Effector memory CD8-positive, alpha-beta T cell (primary cell): ENCODE measurements at regions not wholly inside any gene's neighbourhood (a gene's known extent, or its start where the extent isn't known, plus 50 kb on each side); places are given as distances from the start of the nearest gene placed in this dataset.

Source experiments
- ATAC-seq: fragments of 150-1000 bp; cut with Tn5 transposase; replicated peaks from 2 replicates; pipeline ENCODE4 v1.10.0; 2021; ENCODE audit warnings: mild to moderate bottlenecking, moderate library complexity
- DNase-seq, 3 experiments: peaks; one replicate each; pipeline ENCODE4 v3.0.0; 2021
- H3K27ac Mint-ChIP-seq, 2 donors: one replicate each; pipeline ENCODE4 v1.8.0; 2022; ENCODE audit warnings: mild to moderate bottlenecking in 2 of 2, mixed read lengths in 2 of 2, moderate library complexity in 2 of 2
- H3K27me3 Mint-ChIP-seq, 2 donors: one replicate each; pipeline ENCODE4 v1.8.0; 2022; ENCODE audit warnings: mixed read lengths in 2 of 2
- H3K36me3 Mint-ChIP-seq: one replicate; pipeline ENCODE4 v1.8.0; 2022; ENCODE audit warnings: mild to moderate bottlenecking, moderate library complexity, mixed read lengths; ENCODE audit not compliant: insufficient read depth
- H3K4me1 Mint-ChIP-seq, 2 donors: one replicate each; pipeline ENCODE4 v1.8.0; 2022; ENCODE audit warnings: low read depth in 2 of 2, mixed read lengths in 2 of 2
- H3K4me3 Mint-ChIP-seq, 2 donors: one replicate each; pipeline ENCODE4 v1.8.0; 2022; ENCODE audit warnings: mild to moderate bottlenecking in 2 of 2, mixed read lengths in 2 of 2, moderate library complexity in 2 of 2
- H3K9me3 Mint-ChIP-seq, 2 donors: one replicate each; pipeline ENCODE4 v1.8.0; 2022; ENCODE audit warnings: mixed read lengths in 2 of 2

- H3K36me3 Mint-ChIP-seq, result no peaks in the 10 kb centered on the region
- no peak overlapping the region for H3K27ac Mint-ChIP-seq
- no peaks in the 10 kb centered on the region for H3K27me3 Mint-ChIP-seq
- no peak for DNase-seq
- ATAC-seq, result no peak
- H3K9me3 Mint-ChIP-seq, result peaks cover 0 to 16% of the 10 kb centered on the region in 2 donors
- no peak overlapping the region for H3K4me3 Mint-ChIP-seq
- H3K4me1 Mint-ChIP-seq, result no peaks in the 10 kb centered on the region
These were observed 57.4 kb upstream of the TMPRSS15 start for GRCh38 chr21:18460979-18461378.

GRCh38 chr21:18461743-18462142, 58.2 kb upstream of the TMPRSS15 start:
- DNase-seq (no peak), ATAC-seq (no peak)
- Mint-ChIP-seq H3K27ac (no peak overlapping the region), H3K36me3 (no peaks in the 10 kb centered on the region), H3K4me1 (no peaks in the 10 kb centered on the region), H3K9me3 (peaks cover 0 to 16% of the 10 kb centered on the region in 2 donors), H3K4me3 (no peak overlapping the region), H3K27me3 (no peaks in the 10 kb centered on the region)

- Mint-ChIP-seq H3K9me3 (peaks cover 0 to 16% of the 10 kb centered on the region in 2 donors), H3K4me1 (no peaks in the 10 kb centered on the region), H3K36me3 (no peaks in the 10 kb centered on the region), H3K4me3 (no peak overlapping the region), H3K27me3 (no peaks in the 10 kb centered on the region), H3K27ac (no peak overlapping the region)
- ATAC-seq (no peak), DNase-seq (no peak)
These were observed 64.1 kb upstream of the TMPRSS15 start for GRCh38 chr21:18467715-18468114.

GRCh38 chr21:18468790-18469189, 65.2 kb upstream of the TMPRSS15 start:
- Mint-ChIP-seq H3K4me3 (no peak overlapping the region), H3K4me1 (no peaks in the 10 kb centered on the region), H3K36me3 (no peaks in the 10 kb centered on the region), H3K27me3 (no peaks in the 10 kb centered on the region), H3K27ac (no peak overlapping the region), H3K9me3 (peaks cover 0 to 12% of the 10 kb centered on the region in 2 donors)
- ATAC-seq (no peak), DNase-seq (no peak)

DNA sequence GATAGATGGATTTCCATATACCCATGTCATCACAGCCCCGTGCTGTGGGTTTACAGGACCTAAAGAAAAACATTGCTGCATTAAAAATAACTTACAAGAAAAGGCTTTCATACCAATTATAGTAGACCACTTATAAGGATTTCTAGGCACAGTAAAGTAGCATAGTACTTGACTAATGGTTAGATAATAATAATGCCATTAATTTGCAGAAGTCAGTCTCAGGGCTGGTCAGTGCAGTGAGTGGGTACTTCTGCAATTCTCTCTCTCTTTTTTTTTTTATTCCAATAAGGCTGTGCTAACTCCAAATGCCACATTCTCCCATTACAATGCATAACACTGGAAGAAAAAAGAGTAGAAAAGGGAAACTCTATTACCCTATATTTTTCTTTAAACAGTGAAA, 73.1 kb upstream of the TMPRSS15 start:
- Mint-ChIP-seq H3K36me3 (no peaks in the 10 kb centered on the region), H3K9me3 (no peaks in the 10 kb centered on the region), H3K27ac (no peak overlapping the region), H3K27me3 (no peaks in the 10 kb centered on the region), H3K4me3 (no peak overlapping the region), H3K4me1 (no peaks in the 10 kb centered on the region)
- ATAC-seq (no peak), DNase-seq (no peak)

GRCh38 chr21:18477043-18477442, 73.5 kb upstream of the TMPRSS15 start:
- Mint-ChIP-seq H3K27ac (no peak overlapping the region), H3K9me3 (no peaks in the 10 kb centered on the region), H3K4me3 (no peak overlapping the region), H3K4me1 (no peaks in the 10 kb centered on the region), H3K36me3 (no peaks in the 10 kb centered on the region), H3K27me3 (no peaks in the 10 kb centered on the region)
- DNase-seq (no peak), ATAC-seq (no peak)

DNA sequence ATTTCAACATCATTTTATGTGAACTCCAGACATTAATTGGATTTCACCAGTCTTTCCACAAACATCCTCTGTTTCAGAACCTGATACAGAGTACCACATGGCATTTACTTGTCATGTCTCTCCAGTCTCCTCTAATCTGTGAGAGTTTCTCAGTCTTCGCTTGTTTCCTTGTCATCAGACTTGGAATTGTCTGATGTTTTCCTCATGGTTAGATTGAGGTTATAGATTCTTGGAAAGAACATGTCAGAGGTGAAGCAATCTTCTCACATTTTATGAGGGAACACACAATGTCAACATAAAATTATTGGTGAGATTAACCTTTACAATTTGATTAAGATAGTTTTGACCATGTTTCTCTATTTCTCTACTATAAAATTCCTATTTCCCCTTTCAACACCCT, 74.9 kb upstream of the TMPRSS15 start:
- no peak overlapping the region for H3K4me3 Mint-ChIP-seq
- H3K36me3 Mint-ChIP-seq, result no peaks in the 10 kb centered on the region
- no peaks in the 10 kb centered on the region for H3K4me1 Mint-ChIP-seq
- ATAC-seq, result no peak
- no peaks in the 10 kb centered on the region for H3K27me3 Mint-ChIP-seq
- DNase-seq, result no peak
- H3K9me3 Mint-ChIP-seq, result no peaks in the 10 kb centered on the region
- no peak overlapping the region for H3K27ac Mint-ChIP-seq

DNA sequence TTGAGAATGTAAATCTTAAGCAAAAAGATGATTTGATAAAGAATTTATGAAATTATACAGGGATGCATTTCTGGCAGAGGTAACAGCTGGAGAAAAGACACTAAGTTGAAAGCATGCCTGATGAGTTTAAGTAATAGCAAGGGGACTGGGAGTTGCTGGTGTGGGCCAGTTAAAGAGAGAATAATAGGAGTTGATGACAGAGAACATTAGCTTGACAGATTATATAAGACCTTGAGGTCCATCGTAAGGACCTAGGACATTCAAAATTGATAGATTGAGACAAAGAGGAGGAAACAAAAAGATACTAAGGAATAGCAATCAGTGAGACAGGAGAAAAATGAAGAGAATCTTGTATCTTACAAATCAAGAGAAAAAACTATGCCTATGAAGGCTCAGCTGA, 84.7 kb upstream of the TMPRSS15 start:
- Mint-ChIP-seq H3K4me3 (no peak overlapping the region), H3K36me3 (no peaks in the 10 kb centered on the region), H3K4me1 (no peaks in the 10 kb centered on the region), H3K9me3 (no peaks in the 10 kb centered on the region), H3K27ac (no peak overlapping the region), H3K27me3 (no peaks in the 10 kb centered on the region)
- DNase-seq (no peak), ATAC-seq (no peak)

- Mint-ChIP-seq H3K36me3 (no peaks in the 10 kb centered on the region), H3K4me1 (no peaks in the 10 kb centered on the region), H3K27me3 (no peaks in the 10 kb centered on the region), H3K27ac (no peak overlapping the region), H3K4me3 (no peak overlapping the region), H3K9me3 (no peaks in the 10 kb centered on the region)
- DNase-seq (no peak), ATAC-seq (no peak)
These were observed 89.8 kb upstream of the TMPRSS15 start for GRCh38 chr21:18493422-18493821.

DNA sequence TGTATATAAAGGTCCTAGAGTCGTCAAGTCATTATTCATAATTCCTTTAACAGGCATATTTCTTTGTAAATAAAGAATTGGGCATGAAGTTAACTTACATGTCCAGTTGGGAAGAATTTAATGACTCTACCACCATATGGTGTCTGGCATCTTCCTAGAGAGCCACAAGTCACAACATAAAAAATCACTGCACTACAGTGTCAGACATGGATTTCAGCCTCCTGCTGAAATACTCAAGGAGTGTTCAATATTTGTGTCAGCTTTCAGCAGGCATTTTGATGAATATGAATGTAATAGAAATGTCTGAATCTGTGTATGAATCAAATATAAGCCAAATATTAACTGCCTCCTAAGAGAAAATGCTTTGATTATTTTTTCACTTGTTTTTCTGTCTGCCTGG, 91.9 kb upstream of the TMPRSS15 start:
- no peaks in the 10 kb centered on the region for H3K27me3 Mint-ChIP-seq
- no peak for DNase-seq
- H3K9me3 Mint-ChIP-seq, result no peaks in the 10 kb centered on the region
- H3K4me1 Mint-ChIP-seq, result no peaks in the 10 kb centered on the region
- no peak overlapping the region for H3K27ac Mint-ChIP-seq
- H3K4me3 Mint-ChIP-seq, result no peak overlapping the region
- no peaks in the 10 kb centered on the region for H3K36me3 Mint-ChIP-seq
- ATAC-seq, result no peak

GRCh38 chr21:18498431-18498830, 94.8 kb upstream of the TMPRSS15 start:
- Mint-ChIP-seq H3K4me3 (no peak overlapping the region), H3K9me3 (peaks cover 0 to 3% of the 10 kb centered on the region in 2 donors), H3K27ac (no peak overlapping the region), H3K36me3 (peaks cover 4% of the 10 kb centered on the region), H3K27me3 (no peaks in the 10 kb centered on the region), H3K4me1 (no peaks in the 10 kb centered on the region)
- ATAC-seq (no peak), DNase-seq (no peak)

- Mint-ChIP-seq H3K36me3 (peaks cover 4% of the 10 kb centered on the region), H3K27me3 (no peaks in the 10 kb centered on the region), H3K27ac (no peak overlapping the region), H3K4me3 (no peak overlapping the region), H3K9me3 (peaks cover 0 to 4% of the 10 kb centered on the region in 2 donors), H3K4me1 (no peaks in the 10 kb centered on the region)
- ATAC-seq, result no peak
- peak in 1 of 3 experiments; percentile 5 for DNase-seq
These were observed 96.3 kb upstream of the TMPRSS15 start for GRCh38 chr21:18499761-18500376.

- H3K27ac Mint-ChIP-seq, result no peak overlapping the region
- no peaks in the 10 kb centered on the region for H3K4me1 Mint-ChIP-seq
- peaks cover 0 to 4% of the 10 kb centered on the region in 2 donors for H3K9me3 Mint-ChIP-seq
- H3K4me3 Mint-ChIP-seq, result no peak overlapping the region
- H3K27me3 Mint-ChIP-seq, result no peaks in the 10 kb centered on the region
- H3K36me3 Mint-ChIP-seq, result no peaks in the 10 kb centered on the region
- no peak for ATAC-seq
- no peak for DNase-seq
These were observed 114.5 kb upstream of the TMPRSS15 start for GRCh38 chr21:18518054-18518481.

- no peak for ATAC-seq
- Mint-ChIP-seq H3K9me3 (peaks cover 0 to 3% of the 10 kb centered on the region in 2 donors), H3K4me3 (no peak overlapping the region), H3K27ac (no peak overlapping the region), H3K27me3 (no peaks in the 10 kb centered on the region), H3K4me1 (no peaks in the 10 kb centered on the region), H3K36me3 (no peaks in the 10 kb centered on the region)
- no peak for DNase-seq
These were observed 117.6 kb upstream of the TMPRSS15 start for GRCh38 chr21:18521204-18521603.
